GM18867 (cell line): ENCODE measurements at regions not wholly inside any gene's neighbourhood (a gene's known extent, or its start where the extent isn't known, plus 50 kb on each side); places are given as distances from the start of the nearest gene placed in this dataset.

Experiments
- ATAC-seq: cut with Tn5 transposase; IDR thresholded peaks from one replicate; pipeline ENCODE4 v1.9.1; 2021; ENCODE audit warnings: mild to moderate bottlenecking, moderate library complexity; ENCODE audit not compliant: unreplicated experiment

- ATAC-seq, result no peak
Measured at GRCh38 chr6:10250655-10251220, 164.1 kb downstream of the TFAP2A start.

GRCh38 chr6:10248378-10248843 lies 166.5 kb downstream of the TFAP2A start:
- ATAC-seq, result peak; percentile 62

GRCh38 chr6:10237298-10238038 lies 177.4 kb downstream of the TFAP2A start:
- ATAC-seq, result no peak

- ATAC-seq, result no peak
Measured at GRCh38 chr6:10235344-10235743, 179.5 kb downstream of the TFAP2A start.

- no peak for ATAC-seq
Measured at GRCh38 chr6:10230531-10230930, 184.3 kb downstream of the TFAP2A start.

GRCh38 chr6:10223841-10224240 lies 191.0 kb downstream of the TFAP2A start:
- ATAC-seq, result no peak

GRCh38 chr6:10221178-10221577 lies 193.7 kb downstream of the TFAP2A start:
- ATAC-seq, result no peak

GRCh38 chr6:10219510-10219909 lies 195.4 kb downstream of the TFAP2A start:
- no peak for ATAC-seq

GRCh38 chr6:10217111-10217510 lies 197.8 kb downstream of the TFAP2A start:
- no peak for ATAC-seq

GRCh38 chr6:10215326-10216110 lies 199.4 kb downstream of the TFAP2A start:
- no peak for ATAC-seq

- no peak for ATAC-seq
Measured at GRCh38 chr6:10210052-10210451, 204.8 kb downstream of the TFAP2A start.

GRCh38 chr6:10205892-10206291 lies 209.0 kb downstream of the TFAP2A start:
- peak; percentile 69 for ATAC-seq

GRCh38 chr6:10205120-10205519 lies 209.8 kb downstream of the TFAP2A start:
- ATAC-seq, result no peak

- ATAC-seq, result no peak
Measured at GRCh38 chr6:10203651-10204050, 211.2 kb downstream of the TFAP2A start.

- no peak for ATAC-seq
Measured at GRCh38 chr6:10202581-10202980, 212.3 kb downstream of the TFAP2A start.

- ATAC-seq, result no peak
Measured at GRCh38 chr6:10201606-10202510, 213.0 kb downstream of the TFAP2A start.

GRCh38 chr6:10196090-10196489 lies 218.8 kb downstream of the TFAP2A start:
- ATAC-seq, result no peak

GRCh38 chr6:10194816-10195672 lies 219.8 kb downstream of the TFAP2A start:
- ATAC-seq, result no peak

GRCh38 chr6:10193321-10193720 lies 221.6 kb downstream of the TFAP2A start:
- no peak for ATAC-seq

- no peak for ATAC-seq
Measured at GRCh38 chr6:10190042-10190441, 224.8 kb downstream of the TFAP2A start.
